BJ (cell line): ENCODE measurements at regions not wholly inside any gene's neighbourhood (a gene's known extent, or its start where the extent isn't known, plus 50 kb on each side); places are given as distances from the start of the nearest gene placed in this dataset.

Source experiments
- CTCF ChIA-PET: fragments of 350-600 bp; formaldehyde crosslinking; extraction: SDS; loops from one replicate; lab custom pipeline; 2021; ENCODE audit warnings: antibody characterized with exemption, inconsistent platforms; lab: Yijun Ruan, JAX
- POLR2A ChIA-PET: fragments of 300-600 bp; sonication (Branson Sonifier 250); formaldehyde crosslinking; extraction: SDS; loops from one replicate; lab custom pipeline; 2021; ENCODE audit warnings: antibody characterized with exemption; lab: Charles Lee
- DNase-seq: peaks from one replicate; pipeline ENCODE4 v3.0.0-alpha.2; 2011; ENCODE audit warnings: low read depth
- H3K27me3 ChIP-seq: 2 replicates; pipeline ENCODE4 v1.6.0; 2011; ENCODE audit warnings: low read length; ENCODE audit not compliant: control insufficient read depth, insufficient read depth
- H3K36me3 ChIP-seq: 2 replicates; pipeline ENCODE4 v1.5.1; 2011; ENCODE audit warnings: low read length; ENCODE audit not compliant: control insufficient read depth, insufficient read depth
- H3K4me3 ChIP-seq: 2 replicates; pipeline ENCODE4 v1.5.1; 2011; ENCODE audit warnings: low read depth, mild to moderate bottlenecking, control low read depth, low read length
- TF ChIP-seq, protein P1 (sequence below): IDR thresholded peaks from 2 replicates; pipeline ENCODE4 v1.5.1; 2011; ENCODE audit warnings: low read depth, mild to moderate bottlenecking, control low read depth, inconsistent platforms, low read length, moderate library complexity; ENCODE audit not compliant: insufficient read depth

DNA sequence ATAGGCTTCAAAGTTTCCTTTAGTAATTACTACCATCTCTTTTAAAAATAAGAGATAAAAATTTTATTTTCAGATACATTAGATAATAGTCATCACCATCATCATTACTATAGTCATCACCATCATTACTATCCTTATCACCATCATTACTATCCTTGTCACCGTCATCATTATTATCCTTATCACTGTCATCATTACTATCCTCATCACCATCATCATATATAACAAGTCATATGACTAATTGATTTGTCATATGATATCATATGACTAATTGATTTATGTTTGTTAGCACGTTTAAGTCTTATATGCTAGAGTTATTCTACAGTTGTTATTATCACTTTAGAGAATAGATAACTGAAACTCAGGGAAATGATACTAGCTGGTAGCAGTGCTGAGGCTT is 382.1 kb upstream of the CDH18 start:
- TF ChIP-seq, protein P1, sequence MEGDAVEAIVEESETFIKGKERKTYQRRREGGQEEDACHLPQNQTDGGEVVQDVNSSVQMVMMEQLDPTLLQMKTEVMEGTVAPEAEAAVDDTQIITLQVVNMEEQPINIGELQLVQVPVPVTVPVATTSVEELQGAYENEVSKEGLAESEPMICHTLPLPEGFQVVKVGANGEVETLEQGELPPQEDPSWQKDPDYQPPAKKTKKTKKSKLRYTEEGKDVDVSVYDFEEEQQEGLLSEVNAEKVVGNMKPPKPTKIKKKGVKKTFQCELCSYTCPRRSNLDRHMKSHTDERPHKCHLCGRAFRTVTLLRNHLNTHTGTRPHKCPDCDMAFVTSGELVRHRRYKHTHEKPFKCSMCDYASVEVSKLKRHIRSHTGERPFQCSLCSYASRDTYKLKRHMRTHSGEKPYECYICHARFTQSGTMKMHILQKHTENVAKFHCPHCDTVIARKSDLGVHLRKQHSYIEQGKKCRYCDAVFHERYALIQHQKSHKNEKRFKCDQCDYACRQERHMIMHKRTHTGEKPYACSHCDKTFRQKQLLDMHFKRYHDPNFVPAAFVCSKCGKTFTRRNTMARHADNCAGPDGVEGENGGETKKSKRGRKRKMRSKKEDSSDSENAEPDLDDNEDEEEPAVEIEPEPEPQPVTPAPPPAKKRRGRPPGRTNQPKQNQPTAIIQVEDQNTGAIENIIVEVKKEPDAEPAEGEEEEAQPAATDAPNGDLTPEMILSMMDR: no peak
- H3K36me3 ChIP-seq: no peaks in the 10 kb centered on the region
- no peak for DNase-seq
- H3K27me3 ChIP-seq: no peaks in the 10 kb centered on the region
- no peak overlapping the region for H3K4me3 ChIP-seq
- POLR2A ChIA-PET: no interaction called here
- CTCF ChIA-PET: no interaction called here

DNA sequence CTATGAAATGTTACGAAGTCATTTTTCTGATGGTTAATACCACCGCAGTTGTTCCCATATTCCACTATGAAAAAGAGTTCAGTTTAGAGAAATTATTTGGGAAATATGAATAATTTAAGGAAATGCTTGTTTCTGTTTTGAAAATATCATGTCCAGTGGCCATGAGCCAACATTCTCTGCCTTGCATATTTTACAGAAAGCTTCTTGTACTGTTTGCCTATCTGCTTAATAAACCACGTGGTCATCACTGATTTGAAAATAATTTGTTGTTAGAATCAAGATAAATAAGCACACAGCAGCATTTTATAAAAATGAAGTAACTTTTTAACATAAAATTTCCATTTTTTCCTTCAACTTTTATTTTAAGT is 381.5 kb upstream of the CDH18 start:
- CTCF ChIA-PET: no interaction called here

DNA sequence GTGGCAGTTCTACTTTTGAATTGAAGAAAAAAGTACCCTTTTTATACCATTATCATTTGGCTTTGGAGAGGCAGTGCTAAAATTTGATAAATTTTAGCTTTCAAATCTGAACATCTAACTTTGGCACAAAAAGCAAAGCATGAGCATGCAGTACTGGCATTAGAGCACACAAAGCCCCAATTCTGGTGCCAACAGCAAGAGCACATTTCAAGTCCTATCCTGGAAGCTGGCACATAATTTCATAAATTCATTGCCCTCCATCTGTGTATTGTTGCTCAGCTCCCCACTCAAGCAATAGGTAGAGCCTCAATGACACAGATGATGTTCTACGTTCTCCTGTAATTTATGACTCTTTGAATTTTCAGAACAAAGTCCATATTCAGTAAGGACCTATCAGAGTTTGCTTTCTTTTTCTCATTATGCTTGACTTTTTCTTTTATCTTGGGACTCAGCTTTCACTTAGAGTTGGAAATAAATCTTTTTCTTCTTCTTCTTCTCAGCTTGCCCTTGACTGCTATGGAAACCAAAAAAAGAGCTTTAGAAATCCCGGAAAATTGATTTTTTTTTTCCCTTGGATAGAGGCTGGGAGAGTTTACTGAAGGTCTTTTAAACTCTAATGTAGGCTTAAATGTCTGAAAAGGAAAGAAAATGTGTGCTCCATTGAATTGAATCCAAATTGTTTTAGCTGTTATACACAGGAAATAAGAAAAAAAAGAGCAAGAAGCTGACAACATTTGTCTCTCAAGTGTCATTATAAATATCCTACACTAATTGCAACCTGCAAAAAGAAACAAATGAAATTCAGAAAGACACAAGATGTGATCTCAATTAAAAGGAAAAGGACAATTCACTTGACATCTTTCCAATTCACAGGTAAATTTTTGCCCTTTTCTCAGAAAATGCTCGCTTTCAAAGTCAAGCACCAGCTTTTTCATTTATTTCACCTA is 380.8 kb upstream of the CDH18 start:
- Histone ChIP-seq H3K27me3 (no peaks in the 10 kb centered on the region), H3K36me3 (no peaks in the 10 kb centered on the region), H3K4me3 (no peak overlapping the region)
- POLR2A ChIA-PET: no interaction called here
- TF ChIP-seq, protein P1: no peak
- DNase-seq: no peak
- CTCF ChIA-PET: interaction anchor here (0.7 kb wide), 1 partner anchor 13 kb away, joined by 3 read pairs; no protein-coding TSS in a partner anchor

More for the DNA sequence above, 381.5 kb upstream of the CDH18 start:
- Histone ChIP-seq H3K27me3 (no peaks in the 10 kb centered on the region), H3K4me3 (no peak overlapping the region), H3K36me3 (no peaks in the 10 kb centered on the region)
- TF ChIP-seq, protein P1: no peak
- POLR2A ChIA-PET: no interaction called here
- DNase-seq: no peak

DNA sequence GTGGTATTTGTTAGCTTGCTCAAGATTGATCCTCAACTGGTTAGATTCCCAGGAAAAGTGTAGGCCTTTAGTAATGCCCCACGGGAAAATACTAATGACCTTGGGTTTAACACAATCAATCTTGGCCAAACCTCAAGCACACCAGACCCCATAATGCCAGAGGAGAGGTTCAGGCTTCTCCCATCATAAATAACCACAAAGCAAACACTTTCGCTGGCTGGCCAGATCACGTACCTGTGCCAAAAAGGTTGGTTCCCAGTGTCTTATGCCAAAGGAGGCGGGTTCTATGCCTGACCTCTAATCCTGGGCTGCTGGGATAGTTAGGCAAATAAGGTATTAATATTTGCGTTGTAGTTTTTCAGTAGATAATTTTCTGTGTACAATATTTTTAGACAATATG is 379.2 kb upstream of the CDH18 start:
- ChIA-PET CTCF (no interaction called here), POLR2A (no interaction called here)
- DNase-seq: no peak
- TF ChIP-seq, protein P1: no peak
- no peaks in the 10 kb centered on the region for H3K27me3 ChIP-seq
- H3K36me3 ChIP-seq: no peaks in the 10 kb centered on the region
- no peak overlapping the region for H3K4me3 ChIP-seq

DNA sequence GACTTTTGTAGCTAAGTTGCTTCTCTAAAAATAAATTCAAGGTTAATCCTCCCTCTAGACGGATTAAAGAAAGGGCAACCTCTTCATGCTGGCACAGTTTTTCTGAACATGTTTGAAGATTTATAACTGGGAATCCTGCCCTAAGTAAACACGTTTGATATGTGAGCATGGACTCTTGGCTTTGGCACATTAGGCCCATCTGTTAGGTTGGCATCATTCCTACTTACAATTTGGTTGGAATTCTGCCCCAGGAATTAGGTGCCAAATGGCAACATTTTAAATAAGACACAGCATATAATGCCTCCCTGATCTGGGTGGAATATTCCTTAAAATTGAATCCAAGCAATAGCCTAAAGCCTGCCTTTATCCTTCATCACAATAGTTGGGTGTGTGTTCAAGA is 372.3 kb upstream of the CDH18 start:
- POLR2A ChIA-PET: no interaction called here
- no peak for DNase-seq
- CTCF ChIA-PET: interaction anchor here (1.1 kb wide), 1 partner anchor 15 kb away, joined by 3 read pairs; no protein-coding TSS in a partner anchor
- Histone ChIP-seq H3K36me3 (no peaks in the 10 kb centered on the region), H3K27me3 (no peaks in the 10 kb centered on the region), H3K4me3 (no peak overlapping the region)
- TF ChIP-seq, protein P1: no peak
